Glutamatergic neuron (in vitro differentiated cells): ENCODE measurements at regions not wholly inside any gene's neighbourhood (a gene's known extent, or its start where the extent isn't known, plus 50 kb on each side); places are given as distances from the start of the nearest gene placed in this dataset.

ENCODE experiments used
- DNase-seq: peaks from one replicate; pipeline ENCODE4 v3.0.0; 2022
- H3K27ac Mint-ChIP-seq: one replicate; pipeline ENCODE4 v1.8.0; 2020; ENCODE audit warnings: mild to moderate bottlenecking, mixed read lengths, inconsistent platforms; ENCODE audit not compliant: unreplicated experiment
- H3K27me3 Mint-ChIP-seq: one replicate; pipeline ENCODE4 v1.8.0; 2020; ENCODE audit warnings: mild to moderate bottlenecking, moderate library complexity, mixed read lengths, inconsistent platforms; ENCODE audit not compliant: unreplicated experiment
- H3K36me3 Mint-ChIP-seq: one replicate; pipeline ENCODE4 v1.8.0; 2020; ENCODE audit warnings: mild to moderate bottlenecking, mixed read lengths, inconsistent platforms; ENCODE audit not compliant: unreplicated experiment
- H3K4me1 Mint-ChIP-seq: one replicate; pipeline ENCODE4 v1.8.0; 2020; ENCODE audit warnings: mild to moderate bottlenecking, low read depth, mixed read lengths, inconsistent platforms; ENCODE audit not compliant: unreplicated experiment
- H3K4me3 Mint-ChIP-seq: one replicate; pipeline ENCODE4 v1.8.0; 2020; ENCODE audit warnings: mild to moderate bottlenecking, mixed read lengths, inconsistent platforms; ENCODE audit not compliant: unreplicated experiment
- H3K9me3 Mint-ChIP-seq: one replicate; pipeline ENCODE4 v1.8.0; 2020; ENCODE audit warnings: mild to moderate bottlenecking, moderate library complexity, mixed read lengths, inconsistent platforms; ENCODE audit not compliant: unreplicated experiment
- TF ChIP-seq, protein P1 (sequence below): fragments of 200-600 bp; sonication (generic); IDR thresholded peaks from one replicate; pipeline ENCODE4 v1.5.0; 2021; ENCODE audit not compliant: partially characterized antibody, unreplicated experiment

DNA sequence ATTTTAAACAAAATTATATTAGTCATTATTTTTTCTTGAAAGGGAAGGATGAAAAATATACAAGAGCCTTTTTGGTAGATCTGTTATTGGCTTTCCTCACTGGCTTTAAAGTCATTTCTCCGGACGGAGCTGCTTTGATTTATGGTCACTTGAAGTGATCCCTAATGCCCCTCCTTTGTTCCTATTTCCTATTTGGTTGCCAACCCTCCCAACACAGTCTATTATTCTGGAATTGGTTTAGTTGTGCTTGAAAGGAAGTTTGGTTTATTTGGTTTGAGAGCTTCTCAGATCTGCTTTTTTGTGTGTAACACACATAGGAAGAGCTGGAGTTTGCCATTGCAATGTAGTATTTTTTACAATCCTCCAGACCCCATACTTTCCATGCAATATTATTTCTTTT, 347.9 kb downstream of the RFPL4B start:
- Mint-ChIP-seq H3K4me1 (peaks cover 5% of the 10 kb centered on the region), H3K4me3 (no peak overlapping the region), H3K9me3 (no peaks in the 10 kb centered on the region), H3K27me3 (no peaks in the 10 kb centered on the region), H3K36me3 (no peaks in the 10 kb centered on the region), H3K27ac (no peak overlapping the region)
- DNase-seq = no peak
- TF ChIP-seq, protein P1, sequence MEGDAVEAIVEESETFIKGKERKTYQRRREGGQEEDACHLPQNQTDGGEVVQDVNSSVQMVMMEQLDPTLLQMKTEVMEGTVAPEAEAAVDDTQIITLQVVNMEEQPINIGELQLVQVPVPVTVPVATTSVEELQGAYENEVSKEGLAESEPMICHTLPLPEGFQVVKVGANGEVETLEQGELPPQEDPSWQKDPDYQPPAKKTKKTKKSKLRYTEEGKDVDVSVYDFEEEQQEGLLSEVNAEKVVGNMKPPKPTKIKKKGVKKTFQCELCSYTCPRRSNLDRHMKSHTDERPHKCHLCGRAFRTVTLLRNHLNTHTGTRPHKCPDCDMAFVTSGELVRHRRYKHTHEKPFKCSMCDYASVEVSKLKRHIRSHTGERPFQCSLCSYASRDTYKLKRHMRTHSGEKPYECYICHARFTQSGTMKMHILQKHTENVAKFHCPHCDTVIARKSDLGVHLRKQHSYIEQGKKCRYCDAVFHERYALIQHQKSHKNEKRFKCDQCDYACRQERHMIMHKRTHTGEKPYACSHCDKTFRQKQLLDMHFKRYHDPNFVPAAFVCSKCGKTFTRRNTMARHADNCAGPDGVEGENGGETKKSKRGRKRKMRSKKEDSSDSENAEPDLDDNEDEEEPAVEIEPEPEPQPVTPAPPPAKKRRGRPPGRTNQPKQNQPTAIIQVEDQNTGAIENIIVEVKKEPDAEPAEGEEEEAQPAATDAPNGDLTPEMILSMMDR = no peak

DNA sequence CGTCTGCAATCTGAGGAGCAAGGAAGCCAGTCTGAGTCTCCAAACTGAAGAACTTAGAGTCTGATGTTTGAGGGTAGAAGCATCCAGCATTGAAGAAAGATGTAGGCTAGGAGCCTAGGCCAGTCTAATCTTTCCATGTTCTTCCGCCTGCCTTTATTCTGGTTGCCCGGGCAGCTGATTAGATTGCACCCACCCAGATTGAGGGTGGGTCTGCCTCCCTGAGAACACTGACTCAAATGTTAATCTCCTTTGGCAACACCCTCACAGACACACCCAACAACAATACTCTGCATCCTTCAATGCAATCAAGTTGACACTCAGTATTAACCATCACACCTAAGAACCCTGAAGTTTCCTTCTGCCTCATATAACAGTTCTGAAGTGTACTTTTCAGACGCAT, 350.1 kb downstream of the RFPL4B start:
- H3K27me3 Mint-ChIP-seq = no peaks in the 10 kb centered on the region
- DNase-seq = no peak
- no peaks in the 10 kb centered on the region for H3K9me3 Mint-ChIP-seq
- no peak overlapping the region for H3K27ac Mint-ChIP-seq
- no peaks in the 10 kb centered on the region for H3K36me3 Mint-ChIP-seq
- H3K4me1 Mint-ChIP-seq = no peaks in the 10 kb centered on the region
- TF ChIP-seq, protein P1 = no peak
- H3K4me3 Mint-ChIP-seq = no peak overlapping the region

DNA sequence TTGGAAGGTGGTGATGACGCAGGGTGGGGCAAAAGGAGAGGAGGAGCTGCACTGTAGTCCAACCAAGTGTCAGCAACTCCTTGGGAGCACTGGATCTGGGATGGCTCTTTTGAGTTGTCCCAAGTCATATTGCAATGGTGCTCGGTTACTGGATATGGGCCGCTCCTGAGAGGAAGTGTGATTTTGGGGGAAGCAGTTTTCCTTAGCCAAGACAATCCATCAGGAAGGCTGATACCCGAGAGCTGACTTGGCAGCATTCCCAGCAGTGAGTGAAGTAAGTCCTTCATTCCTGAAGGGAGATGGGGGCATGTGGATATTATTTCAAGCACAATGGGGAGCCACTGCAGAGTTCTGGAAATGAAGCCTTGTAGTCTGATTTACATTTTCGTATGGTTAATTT, 354.1 kb downstream of the RFPL4B start:
- no peaks in the 10 kb centered on the region for H3K4me1 Mint-ChIP-seq
- no peaks in the 10 kb centered on the region for H3K9me3 Mint-ChIP-seq
- DNase-seq = no peak
- no peaks in the 10 kb centered on the region for H3K36me3 Mint-ChIP-seq
- H3K27me3 Mint-ChIP-seq = no peaks in the 10 kb centered on the region
- no peak overlapping the region for H3K27ac Mint-ChIP-seq
- no peak overlapping the region for H3K4me3 Mint-ChIP-seq
- TF ChIP-seq, protein P1 = no peak

DNA sequence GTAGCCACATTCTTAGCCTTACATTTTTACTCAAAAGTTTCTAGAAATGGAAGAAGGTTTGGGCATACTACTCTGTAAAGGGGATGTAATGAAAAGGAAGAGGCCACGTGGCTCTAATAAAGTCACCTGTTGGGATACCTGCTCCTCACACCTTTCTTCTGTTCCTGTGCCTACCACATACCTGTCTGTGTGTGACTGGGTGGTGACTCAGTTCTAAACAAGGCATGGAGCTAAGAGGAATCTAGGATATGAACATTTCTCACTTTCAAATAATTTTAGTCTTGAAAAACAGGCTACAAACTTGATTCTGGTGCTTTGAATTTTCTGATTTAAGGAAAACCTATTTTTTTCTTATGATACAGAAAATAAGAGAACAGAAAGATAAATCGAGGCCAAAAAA, 363.6 kb downstream of the RFPL4B start:
- Mint-ChIP-seq H3K27ac (no peak overlapping the region), H3K4me1 (no peaks in the 10 kb centered on the region), H3K27me3 (no peaks in the 10 kb centered on the region), H3K36me3 (no peaks in the 10 kb centered on the region), H3K9me3 (no peaks in the 10 kb centered on the region), H3K4me3 (no peak overlapping the region)
- no peak for DNase-seq
- TF ChIP-seq, protein P1 = no peak

DNA sequence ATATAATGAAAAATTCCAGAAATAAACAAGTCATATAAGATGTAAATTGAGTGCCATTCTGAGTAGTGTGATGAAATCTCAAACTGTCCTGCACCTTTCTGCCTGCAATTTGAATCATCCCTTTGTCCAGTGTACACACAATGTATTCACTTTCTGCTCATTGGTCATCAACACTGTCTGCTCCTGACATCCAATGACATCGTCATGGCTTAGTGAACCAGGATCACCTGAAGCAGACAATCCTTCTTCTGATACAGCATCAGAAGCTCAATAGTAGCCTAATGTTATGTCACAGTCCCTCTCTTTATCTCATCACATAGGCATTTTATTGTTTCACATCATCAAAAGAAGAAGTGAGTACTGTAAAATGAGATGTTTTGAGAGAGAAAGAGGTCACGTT, 366.3 kb downstream of the RFPL4B start:
- no peaks in the 10 kb centered on the region for H3K36me3 Mint-ChIP-seq
- DNase-seq = no peak
- no peaks in the 10 kb centered on the region for H3K27me3 Mint-ChIP-seq
- H3K4me1 Mint-ChIP-seq = no peaks in the 10 kb centered on the region
- H3K4me3 Mint-ChIP-seq = no peak overlapping the region
- TF ChIP-seq, protein P1 = no peak
- H3K27ac Mint-ChIP-seq = no peak overlapping the region
- no peaks in the 10 kb centered on the region for H3K9me3 Mint-ChIP-seq
